ENCODE measurements at regions not wholly inside any gene's neighbourhood (a gene's known extent, or its start where the extent isn't known, plus 50 kb on each side); places are given as distances from the start of the nearest gene placed in this dataset.

DNA sequence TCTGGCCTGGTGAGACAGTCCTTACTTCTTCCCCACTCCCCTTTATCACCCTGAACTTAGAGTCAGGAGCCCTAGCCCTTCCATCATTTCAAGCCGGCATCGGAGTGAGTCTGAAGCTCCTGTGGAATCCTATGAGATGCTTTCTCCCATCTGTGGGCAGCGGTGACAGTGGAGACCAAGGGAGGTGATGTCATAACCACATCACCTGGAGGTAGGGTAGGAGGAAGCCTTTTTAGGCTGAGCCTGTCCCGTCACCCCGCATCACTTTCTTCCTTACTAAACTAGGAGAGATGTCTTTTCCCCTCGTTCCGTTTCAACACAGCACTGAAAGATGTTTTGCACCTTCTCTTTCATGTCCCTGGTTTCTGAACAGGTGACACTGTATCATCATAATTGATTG is 124.1 kb upstream of the WWC1 start:
- no peak for DNase-seq

GRCh38 chr5:168168978-168169698 is 122.3 kb upstream of the WWC1 start:
- DNase-seq = no peak

GRCh38 chr5:168169791-168170190 is 121.7 kb upstream of the WWC1 start:
- DNase-seq = no peak

- no peak for DNase-seq
Measured at GRCh38 chr5:168171901-168172759, 119.3 kb upstream of the WWC1 start.

- no peak for DNase-seq
Measured at GRCh38 chr5:168172760-168173223, 118.7 kb upstream of the WWC1 start.

- no peak for DNase-seq
Measured at GRCh38 chr5:168174376-168174775, 117.1 kb upstream of the WWC1 start.

GRCh38 chr5:168176251-168176650 is 115.2 kb upstream of the WWC1 start:
- DNase-seq = no peak

GRCh38 chr5:168176941-168177340 is 114.5 kb upstream of the WWC1 start:
- DNase-seq = no peak

GRCh38 chr5:168177831-168178450 is 113.5 kb upstream of the WWC1 start:
- DNase-seq = no peak

DNA sequence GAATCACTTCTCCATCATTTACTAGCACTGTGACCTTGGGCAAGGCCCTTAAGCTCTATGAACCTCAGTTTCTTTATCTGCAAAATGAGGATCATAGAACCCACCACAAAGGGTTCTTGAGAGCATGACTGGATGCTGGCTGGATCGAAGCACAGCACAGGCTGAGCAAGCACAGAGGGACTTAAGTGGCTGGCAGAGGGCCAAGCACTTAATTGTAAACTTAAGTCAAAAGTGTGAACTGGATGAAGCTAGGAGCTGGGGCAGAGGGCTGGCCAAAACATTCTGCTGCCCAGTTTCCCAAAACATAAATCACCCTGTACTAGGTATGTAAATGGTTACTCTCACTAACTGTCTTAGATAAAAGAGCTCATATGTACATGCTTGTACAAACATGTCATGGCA is 112.3 kb upstream of the WWC1 start:
- no peak for DNase-seq

DNA sequence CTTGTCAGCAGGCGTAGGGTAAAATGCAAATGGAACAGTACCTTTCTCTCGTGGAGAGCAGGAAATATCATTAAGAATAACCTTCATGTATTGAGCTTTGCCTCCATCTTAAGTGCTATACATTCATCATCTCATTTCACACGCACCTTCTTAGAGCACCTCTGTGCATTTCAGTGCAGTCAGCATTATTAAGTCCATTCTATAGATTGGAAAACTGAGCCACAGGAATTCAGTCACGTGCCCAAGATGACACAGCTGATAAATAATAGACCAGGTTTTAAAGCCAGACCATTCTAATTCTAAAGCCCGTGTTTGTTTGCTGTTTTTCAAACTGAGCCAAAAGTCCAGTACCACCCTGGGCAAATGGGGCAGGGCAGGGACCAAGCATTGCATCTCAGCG is 109.2 kb upstream of the WWC1 start:
- no peak for DNase-seq

- DNase-seq = no peak
Measured at GRCh38 chr5:168184103-168184502, 107.3 kb upstream of the WWC1 start.

DNA sequence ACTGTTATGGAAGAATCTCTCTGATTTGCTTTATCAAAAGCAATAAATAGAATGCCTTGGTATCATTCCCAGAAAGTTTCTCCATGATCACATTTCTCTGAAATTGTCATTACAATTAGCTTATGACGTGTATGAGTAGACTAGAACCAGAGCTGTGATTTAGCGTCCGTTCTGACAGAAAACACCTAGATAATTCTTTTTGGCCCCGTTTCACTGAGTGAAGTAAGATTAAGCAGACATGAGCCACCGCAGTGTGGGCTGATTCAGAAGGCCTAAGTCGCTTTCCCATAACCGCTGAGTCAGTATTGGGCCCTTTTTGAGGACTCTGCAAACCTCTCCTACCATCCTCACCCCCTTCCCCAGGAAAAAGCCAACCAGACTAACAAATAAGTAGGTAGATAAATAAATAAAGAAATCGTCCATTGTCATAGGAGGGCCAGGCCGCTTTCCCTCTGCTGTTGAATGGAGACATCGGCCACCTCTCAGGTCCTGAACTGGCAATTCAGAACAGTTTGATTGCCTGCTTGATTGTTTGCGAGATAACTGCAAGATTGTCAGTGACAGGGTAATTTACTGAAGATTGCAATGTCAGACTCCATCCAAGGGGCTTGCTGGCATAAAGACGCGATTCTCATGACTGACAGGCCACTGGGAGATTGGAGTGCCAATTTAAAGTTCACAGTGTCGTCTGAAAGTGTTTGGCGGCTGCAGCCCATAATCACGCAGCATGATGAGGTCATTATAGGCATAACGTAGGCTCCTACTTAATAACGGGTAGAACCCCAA is 105.0 kb upstream of the WWC1 start:
- DNase-seq = no peak

DNA sequence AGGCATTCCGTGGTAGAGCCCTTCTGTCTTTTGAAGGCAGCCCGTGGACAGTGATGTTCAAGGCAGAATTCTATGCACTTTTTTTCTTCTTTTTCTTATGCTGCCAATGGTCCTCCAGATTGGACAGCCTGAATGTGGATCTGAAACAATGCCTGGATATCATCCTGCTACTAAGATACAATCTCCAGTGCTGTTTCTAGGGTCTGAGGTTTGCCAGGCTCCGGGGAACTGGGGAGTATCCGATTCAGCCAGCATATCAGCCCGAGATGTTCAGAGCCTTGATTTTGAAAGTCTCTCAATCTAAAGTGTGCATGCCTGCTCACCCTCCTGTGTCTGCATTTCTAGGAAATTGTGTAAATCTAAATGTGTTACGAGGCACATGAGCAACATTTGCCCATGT is 103.8 kb upstream of the WWC1 start:
- no peak for DNase-seq

GRCh38 chr5:168188182-168188581 is 103.3 kb upstream of the WWC1 start:
- DNase-seq = no peak

GRCh38 chr5:168192120-168192519 is 99.3 kb upstream of the WWC1 start:
- DNase-seq = no peak

DNA sequence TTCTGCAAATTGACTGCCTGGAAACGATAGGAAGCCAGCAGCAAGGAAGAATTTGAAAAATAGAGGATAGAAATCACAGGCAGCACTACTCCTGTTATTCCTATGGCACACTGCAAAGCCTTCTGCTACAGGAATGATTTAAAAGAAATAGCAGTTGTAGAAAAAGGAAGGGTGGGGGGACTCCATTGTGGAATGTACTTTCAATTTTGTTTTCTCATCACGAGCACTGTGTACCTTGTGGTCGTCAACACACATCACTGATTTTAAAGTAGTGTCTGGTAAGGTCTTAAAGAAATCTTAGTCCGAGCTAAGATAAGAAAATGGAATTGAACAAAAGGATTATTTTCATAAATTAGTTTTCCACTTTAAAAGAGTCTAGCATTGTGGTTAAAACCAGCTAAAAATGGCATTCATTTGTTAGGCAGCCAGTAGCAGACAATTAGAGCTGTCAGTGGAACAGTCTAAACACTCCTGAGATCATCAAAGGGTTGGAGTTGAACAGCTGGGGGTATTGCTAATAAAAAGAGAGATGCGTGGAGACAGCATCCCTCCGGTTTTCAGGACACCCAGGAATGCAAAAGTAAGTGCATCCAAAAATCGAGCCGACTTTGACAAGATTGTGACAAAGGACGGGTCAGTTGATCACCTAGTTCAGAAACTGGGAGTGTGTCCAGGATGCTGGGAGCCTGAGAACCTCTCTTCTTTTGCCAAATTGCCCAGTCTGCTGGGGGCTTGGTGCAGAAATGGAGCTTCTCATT is 97.8 kb upstream of the WWC1 start:
- no peak for DNase-seq

- DNase-seq = no peak
Measured at GRCh38 chr5:168195110-168195509, 96.3 kb upstream of the WWC1 start.

- DNase-seq = no peak
Measured at GRCh38 chr5:168198359-168198758, 93.1 kb upstream of the WWC1 start.

DNA sequence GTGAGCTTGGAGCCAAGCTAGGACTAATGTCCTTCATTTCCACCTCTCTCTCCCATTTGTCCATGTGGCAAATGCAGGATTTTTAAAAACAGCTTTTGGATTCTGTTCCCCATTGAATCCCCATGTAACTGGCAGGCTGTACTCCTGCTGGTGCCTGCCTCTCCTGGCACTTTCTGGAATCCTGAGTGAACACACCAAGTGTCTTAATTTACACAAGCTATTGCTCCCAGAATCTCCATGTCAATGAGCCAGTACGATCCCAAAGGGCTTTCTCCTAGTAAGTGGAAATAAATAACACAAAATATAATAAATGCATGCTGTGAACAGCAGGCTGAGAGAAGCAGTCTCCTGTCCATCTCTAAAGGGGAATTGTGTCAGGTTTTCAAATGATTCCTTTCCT is 88.4 kb upstream of the WWC1 start:
- no peak for DNase-seq

- DNase-seq = no peak
Measured at GRCh38 chr5:168204165-168204564, 87.3 kb upstream of the WWC1 start.

DNA sequence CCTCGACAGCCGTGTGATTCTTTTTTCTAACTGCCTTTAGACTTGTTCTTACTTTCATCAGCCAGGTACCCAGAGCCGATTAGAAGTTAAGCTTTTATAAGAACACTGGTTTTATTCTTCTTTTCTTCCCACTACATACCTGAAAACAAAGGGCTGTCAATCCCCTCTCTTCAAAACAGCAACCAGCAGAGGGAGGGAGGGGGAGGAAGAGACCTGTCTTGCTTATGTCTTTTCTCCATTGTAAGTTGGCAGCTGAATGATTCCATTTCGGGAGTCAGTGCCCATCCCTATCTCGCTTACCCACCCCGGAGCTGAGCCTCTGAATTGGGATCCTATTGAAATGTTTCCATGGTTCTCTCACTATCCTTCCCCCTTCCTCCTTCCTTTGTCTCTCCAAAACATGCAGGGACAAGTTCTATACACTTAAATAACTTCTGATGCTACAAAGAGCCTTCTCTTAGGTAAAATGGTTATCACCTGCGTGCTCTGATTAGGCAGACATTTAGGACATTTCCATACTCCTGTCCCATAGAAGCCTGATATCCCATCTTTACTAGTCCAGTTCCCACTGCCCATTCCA is 83.9 kb upstream of the WWC1 start:
- DNase-seq = no peak

All from bone marrow (tissue), 2 donors.